GM19438 (cell line): ENCODE measurements at regions not wholly inside any gene's neighbourhood (a gene's known extent, or its start where the extent isn't known, plus 50 kb on each side); places are given as distances from the start of the nearest gene placed in this dataset.

ENCODE experiments used
- ATAC-seq: cut with Tn5 transposase; IDR thresholded peaks from one replicate; pipeline ENCODE4 v1.9.1; 2021; ENCODE audit warnings: low read depth; ENCODE audit not compliant: unreplicated experiment

DNA sequence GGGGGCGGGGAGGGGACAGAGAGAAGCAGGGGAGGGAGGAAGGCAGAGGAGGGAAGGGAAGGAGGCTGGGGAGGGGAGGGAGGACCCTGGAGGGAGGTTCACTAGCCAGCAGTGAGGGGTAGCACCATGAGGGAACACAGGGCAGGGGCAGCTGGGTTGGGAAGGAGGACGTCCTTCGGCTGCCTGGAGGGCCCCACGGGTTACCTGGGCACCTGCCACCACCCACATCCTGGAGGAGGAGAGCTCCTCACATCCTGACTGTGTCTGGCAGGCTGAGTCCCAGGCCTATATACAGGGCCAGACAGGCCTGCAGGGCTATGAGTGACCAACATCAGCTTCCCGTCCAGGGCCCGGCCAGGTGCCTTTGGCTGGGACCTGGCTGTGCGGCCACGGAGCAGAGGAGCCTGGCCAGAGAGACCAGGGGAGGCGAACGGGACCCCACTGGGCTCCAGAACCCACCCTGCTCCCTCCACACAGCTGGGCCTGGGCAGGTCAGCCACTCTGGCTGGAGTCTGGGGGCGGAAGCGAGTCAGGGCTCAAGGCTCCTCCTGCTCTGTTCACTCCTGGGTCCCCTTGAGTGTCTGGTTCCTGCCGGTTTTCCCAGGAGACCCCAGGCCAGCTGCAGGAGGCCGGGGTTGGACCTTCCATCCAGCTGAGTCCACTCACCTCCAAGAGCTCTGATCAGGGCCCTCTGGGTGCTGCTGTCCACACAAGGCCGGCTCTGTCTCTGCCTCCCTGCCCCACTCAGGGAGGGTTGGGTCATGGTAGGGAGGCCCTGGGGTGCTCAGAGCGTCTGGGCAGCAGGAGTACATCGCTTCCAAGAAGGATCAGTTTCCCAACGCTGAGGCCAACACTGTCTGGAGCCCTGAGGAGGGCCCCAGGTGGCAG lies 677.7 kb downstream of the BRD1 start:
- ATAC-seq, result no peak

DNA sequence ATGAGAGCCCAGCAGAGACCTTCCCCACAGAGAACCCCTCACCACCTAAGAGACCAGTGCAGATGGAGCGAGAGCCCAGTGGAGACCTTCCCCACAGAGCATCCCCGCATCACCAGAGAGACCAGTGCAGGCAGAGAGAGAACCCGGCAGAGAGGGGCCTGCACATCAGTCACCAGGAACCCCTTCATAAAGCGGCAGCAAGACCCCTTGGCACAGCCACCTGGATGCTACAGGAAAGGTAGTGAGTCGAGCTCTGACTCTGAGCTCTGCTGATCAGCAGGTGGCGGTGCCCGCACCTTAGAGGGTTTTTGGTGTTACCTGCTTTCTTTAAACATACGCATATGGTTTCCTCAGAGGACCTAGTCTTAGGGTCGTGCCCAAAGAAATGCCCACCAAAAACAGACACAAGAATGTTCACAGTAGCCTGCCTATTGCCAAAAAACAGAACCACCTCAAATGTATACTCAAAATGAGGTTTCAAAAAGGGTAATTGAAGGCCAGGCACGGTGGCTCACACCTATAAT lies 678.7 kb downstream of the BRD1 start:
- ATAC-seq, result no peak

DNA sequence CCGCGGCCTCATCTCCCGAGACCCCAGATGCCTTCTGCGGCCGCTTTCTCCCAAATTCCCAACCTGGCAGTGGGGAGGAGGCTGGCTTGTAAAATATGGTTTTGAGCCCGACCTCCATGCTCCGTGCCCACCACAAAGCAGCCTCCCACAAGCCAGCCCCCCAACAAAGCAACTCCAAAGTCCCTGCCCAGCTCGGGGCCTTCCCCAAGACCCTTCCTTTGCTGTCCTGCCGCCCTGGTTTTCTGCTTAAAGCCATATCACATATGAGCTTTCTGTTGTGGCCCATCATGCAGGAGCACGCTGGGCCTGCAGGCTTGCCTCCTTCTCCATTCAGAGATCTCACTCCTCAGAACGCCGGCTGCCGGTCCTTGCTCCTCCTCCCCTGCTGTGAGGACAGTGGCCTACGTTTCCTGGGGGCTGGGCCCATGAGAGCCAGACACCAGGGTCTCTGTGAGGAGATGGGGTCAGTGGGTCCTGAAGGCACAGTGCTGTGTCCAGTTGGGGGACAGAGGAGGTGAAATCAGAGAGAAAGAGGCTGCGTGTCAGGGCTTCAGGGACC lies 680.0 kb downstream of the BRD1 start:
- no peak for ATAC-seq

DNA sequence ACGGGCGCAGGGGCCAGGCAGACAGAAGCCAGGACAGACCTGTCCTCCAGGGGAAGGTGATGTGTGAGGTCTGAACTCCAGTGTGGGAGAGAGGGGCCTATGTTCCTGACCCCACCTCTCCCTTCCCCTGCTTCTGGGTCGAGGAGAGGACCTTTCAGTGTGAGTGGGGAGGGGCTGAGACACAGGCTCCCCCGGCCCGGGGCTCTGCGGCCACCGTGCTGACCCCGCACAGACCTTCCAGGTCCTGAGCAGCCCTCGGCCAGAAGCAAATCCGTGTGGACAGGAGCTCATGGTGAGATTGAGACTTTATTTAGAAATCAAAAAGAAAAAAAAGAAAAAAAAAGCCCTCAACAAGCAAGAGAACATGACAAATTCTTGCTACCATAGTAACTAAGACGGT lies 680.5 kb downstream of the BRD1 start:
- ATAC-seq, result no peak

GRCh38 chr22:49146511-49146910 lies 681.2 kb downstream of the BRD1 start:
- no peak for ATAC-seq

DNA sequence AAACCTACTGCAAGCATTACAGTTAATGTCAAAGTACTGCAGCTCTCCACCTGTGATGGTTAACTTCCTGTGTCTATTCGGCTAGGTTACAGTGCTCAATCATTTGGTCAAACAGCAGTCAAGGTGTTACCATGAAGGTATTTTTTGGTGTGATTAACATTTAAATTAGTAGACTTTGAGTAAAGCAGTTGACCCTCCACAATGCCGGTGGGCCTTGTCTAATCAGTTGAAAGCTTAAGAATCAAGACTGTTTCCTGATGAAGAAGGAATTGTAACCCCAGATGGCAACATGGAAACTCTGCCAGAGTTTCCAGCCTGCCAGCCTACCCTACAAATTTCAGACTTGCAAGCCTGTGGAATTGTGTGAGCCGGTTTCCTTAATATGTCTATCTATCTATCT lies 683.9 kb downstream of the BRD1 start:
- no peak for ATAC-seq

DNA sequence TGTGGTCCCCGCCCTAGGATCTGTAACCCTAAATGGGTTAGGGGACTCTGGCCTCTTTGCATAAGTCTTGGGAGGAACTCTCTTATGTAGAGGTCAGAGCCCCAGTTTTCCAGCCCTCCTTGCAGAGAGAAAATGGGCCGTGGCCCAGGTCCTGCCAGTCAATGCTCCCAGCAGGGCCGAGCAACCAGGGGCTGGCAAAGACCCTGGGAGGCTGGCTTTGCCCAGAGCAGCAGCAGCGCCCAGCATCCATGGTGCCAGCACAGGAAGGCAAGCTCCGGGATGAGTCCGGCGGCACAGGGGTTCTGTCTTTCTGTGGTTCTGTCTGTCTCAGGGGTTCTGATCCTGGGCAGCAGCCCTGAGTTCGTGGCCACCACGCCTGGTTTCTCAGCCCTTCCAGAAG lies 684.8 kb downstream of the BRD1 start:
- no peak for ATAC-seq

GRCh38 chr22:49142296-49142695 lies 685.4 kb downstream of the BRD1 start:
- ATAC-seq, result no peak

DNA sequence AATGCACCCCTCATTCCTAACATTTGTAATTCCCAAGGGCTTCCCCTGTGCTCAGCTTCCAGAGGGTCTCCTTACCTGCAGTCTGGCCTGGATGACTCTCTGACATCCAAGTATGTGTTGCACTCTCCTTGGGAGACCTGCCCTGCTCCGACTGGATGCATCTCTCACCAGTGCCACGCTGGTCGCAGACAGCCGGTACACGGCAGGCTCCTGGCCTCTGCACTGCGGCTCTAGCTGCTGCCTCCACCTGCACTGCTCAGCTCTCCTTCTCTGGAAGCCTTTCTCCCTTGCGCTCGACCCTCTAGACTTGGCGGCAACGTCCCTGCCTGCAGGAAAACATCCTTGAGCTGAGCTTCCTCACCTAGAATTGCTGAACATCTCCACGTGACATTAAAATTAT lies 685.9 kb downstream of the BRD1 start:
- no peak for ATAC-seq

- no peak for ATAC-seq
These were observed 686.6 kb downstream of the BRD1 start for GRCh38 chr22:49140911-49141665.

DNA sequence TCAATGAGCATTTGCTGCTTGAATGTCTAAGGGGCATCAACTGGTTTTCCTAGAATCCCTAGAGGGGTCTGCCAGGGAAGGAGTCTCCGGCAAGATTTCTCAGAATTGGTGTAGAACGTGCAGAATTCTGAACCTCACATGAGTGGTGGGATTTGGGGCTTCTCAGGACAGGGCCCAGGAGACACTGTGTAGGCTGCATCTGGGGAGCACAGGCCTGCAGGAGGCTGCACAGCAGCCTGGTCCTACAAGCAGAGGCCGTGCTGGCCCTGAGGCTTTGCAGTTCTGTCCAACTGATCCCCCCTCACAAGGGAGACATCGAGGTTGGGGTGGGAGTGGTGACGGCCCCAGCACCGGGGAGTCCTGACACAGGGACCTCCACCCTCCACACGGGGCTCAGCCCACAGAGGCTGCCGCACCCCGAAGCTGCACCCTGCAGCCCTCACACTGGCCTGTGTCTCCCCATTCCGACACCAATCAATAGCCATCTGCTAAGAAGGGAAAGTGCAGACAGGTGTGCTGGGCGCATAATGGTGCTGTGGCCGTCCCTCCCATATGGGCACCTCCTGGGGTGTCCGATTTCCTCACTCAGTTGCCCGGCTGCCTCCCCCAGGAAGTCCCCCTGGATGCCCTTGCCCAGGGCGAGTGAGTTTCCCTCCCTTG lies 688.1 kb downstream of the BRD1 start:
- ATAC-seq, result no peak

DNA sequence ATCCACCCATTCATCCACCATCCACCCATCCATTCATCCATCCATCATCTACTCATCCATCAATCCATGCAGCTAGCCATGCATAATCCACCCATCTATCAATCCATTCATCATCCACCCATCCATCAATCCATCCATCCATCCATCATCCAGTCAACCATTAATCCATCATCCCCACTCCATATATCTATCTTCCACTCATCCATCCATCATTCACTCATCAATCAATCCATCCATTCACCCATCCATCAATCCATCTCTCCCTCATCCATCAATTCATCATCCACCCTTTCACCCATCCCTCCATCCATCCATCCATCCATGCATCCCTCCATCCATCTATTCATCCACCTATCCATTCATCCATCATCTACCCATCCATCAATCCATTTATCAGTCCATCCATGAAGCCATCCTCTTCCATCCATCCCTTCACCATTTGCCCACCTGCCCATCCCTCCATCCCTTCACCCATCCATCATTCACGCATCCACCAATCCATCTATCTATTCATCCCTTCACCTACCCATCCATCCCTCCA lies 689.4 kb downstream of the BRD1 start:
- ATAC-seq, result no peak

GRCh38 chr22:49137206-49137840 lies 690.4 kb downstream of the BRD1 start:
- no peak for ATAC-seq

DNA sequence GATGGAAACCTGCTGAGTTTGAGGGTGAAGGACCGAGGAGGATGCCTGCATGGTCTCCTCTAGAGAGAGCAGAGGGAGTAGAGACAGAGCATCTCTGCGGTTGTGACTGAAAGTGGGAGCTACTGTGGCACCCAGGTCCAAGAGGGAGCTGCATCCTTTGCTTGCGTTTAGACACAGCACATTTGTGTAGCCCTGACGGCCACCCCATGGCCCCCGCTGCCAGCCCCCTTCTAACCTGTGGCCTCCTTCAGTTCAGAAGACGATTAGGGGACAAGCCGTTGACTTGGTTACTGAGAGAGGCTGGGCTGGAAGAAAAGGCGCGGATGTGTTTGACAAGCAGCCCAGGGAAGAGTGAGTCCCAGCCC lies 690.9 kb downstream of the BRD1 start:
- no peak for ATAC-seq

GRCh38 chr22:49136041-49136815 lies 691.4 kb downstream of the BRD1 start:
- no peak for ATAC-seq

- ATAC-seq, result no peak
These were observed 693.6 kb downstream of the BRD1 start for GRCh38 chr22:49134076-49134475.

DNA sequence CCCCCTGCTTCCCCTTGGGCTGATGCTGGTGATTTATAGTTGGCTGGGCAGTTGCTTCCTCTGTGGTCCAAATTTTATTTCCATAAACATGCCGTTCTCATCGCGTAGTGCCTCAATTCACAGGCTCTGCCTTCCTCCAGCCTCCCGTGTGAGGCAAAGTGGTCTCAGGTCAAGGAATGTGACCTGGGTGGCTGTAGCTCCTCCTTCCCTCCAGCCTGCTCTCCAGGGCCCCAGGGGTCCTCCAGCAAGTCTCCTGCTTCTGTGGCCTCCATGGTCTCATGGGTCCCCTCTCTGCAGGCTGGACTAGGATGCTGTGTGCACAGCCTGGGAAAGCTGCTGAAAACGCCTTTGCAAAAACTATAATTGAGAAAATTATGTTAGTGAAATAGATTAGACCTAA lies 694.1 kb downstream of the BRD1 start:
- ATAC-seq, result no peak

DNA sequence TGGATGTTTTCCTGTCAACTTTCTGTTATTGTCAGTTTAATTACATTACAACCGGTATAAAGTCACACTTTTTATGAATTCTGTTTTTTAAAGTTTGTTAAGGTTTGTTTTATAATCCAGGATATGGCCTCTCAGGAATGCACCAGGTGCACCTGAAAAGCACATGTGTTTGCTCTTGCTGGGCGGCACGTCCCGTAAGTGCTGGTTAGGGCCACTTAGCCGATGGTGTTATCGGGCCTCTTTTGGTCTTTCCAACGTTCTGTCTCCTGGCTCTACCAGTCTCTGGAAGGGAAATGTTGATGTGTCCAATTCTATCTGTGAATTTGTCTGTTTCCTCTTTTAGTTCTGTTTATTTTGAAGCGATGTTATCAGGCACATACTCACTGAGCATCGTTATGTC lies 695.7 kb downstream of the BRD1 start:
- ATAC-seq, result no peak

- ATAC-seq, result no peak
These were observed 697.9 kb downstream of the BRD1 start for GRCh38 chr22:49129736-49130135.
